AG10803 (cell line): ENCODE measurements at regions not wholly inside any gene's neighbourhood (a gene's known extent, or its start where the extent isn't known, plus 50 kb on each side); places are given as distances from the start of the nearest gene placed in this dataset.

Experiments used
- DNase-seq: peaks from one replicate; pipeline ENCODE4 v3.0.0; 2010; ENCODE audit warnings: low read depth
- H3K4me3 ChIP-seq: 2 replicates; pipeline ENCODE4 v1.5.1; 2011; ENCODE audit warnings: mild to moderate bottlenecking, low read length, control low read depth
- CTCF ChIP-seq: conservative IDR thresholded peaks from 2 replicates; pipeline ENCODE4 v1.5.1; 2011; ENCODE audit warnings: mild to moderate bottlenecking, low read length, control low read depth, inconsistent platforms

- DNase-seq, result no peak
- H3K4me3 ChIP-seq, result no peak overlapping the region
- TF ChIP-seq CTCF, result no peak
These were observed 95.0 kb upstream of the GIMD1 start for GRCh38 chr4:106463622-106464021.

GRCh38 chr4:106454581-106454980 lies 86.0 kb upstream of the GIMD1 start:
- H3K4me3 ChIP-seq, result no peak overlapping the region
- no peak for DNase-seq
- TF ChIP-seq CTCF, result no peak

GRCh38 chr4:106454021-106454420 lies 85.4 kb upstream of the GIMD1 start:
- no peak for DNase-seq
- no peak overlapping the region for H3K4me3 ChIP-seq
- no peak for TF ChIP-seq CTCF

GRCh38 chr4:106451091-106451490 lies 82.5 kb upstream of the GIMD1 start:
- DNase-seq, result no peak
- H3K4me3 ChIP-seq, result no peak overlapping the region
- no peak for TF ChIP-seq CTCF

GRCh38 chr4:106450249-106450648 lies 81.7 kb upstream of the GIMD1 start:
- peak; percentile 77 for DNase-seq
- no peak overlapping the region for H3K4me3 ChIP-seq
- no peak for TF ChIP-seq CTCF

GRCh38 chr4:106444557-106444956 lies 76.0 kb upstream of the GIMD1 start:
- no peak for TF ChIP-seq CTCF
- peak; percentile 81 for DNase-seq
- no peak overlapping the region for H3K4me3 ChIP-seq

GRCh38 chr4:106430797-106431196 lies 62.2 kb upstream of the GIMD1 start:
- TF ChIP-seq CTCF, result no peak
- DNase-seq, result no peak
- no peak overlapping the region for H3K4me3 ChIP-seq
